IgD-negative memory B cell (primary cell): ENCODE measurements at regions not wholly inside any gene's neighbourhood (a gene's known extent, or its start where the extent isn't known, plus 50 kb on each side); places are given as distances from the start of the nearest gene placed in this dataset.
A peak's percentile ranks its signal among the peaks of the same experiment; 100 is the strongest.
"Not testable (repeated sequence)": the region's sequence is repeated elsewhere in the genome, so short reads cannot be mapped to it uniquely, and the experiment has no call there.

Experiments
- H3K27ac Mint-ChIP-seq, 3 donors: one replicate each; pipeline ENCODE4 v1.8.0; 2020 to 2022; ENCODE audit warnings: mild to moderate bottlenecking in 3 of 3, mixed read lengths in 3 of 3, moderate library complexity in 1 of 3
- H3K27me3 Mint-ChIP-seq: one replicate; pipeline ENCODE4 v1.8.0; 2021; ENCODE audit warnings: mixed read lengths
- H3K36me3 Mint-ChIP-seq: one replicate; pipeline ENCODE4 v1.8.0; 2020; ENCODE audit warnings: mild to moderate bottlenecking, mixed read lengths
- H3K4me1 Mint-ChIP-seq, 3 donors: one replicate each; pipeline ENCODE4 v1.8.0; 2020 to 2022; ENCODE audit warnings: mixed read lengths in 3 of 3, mild to moderate bottlenecking in 1 of 3
- H3K4me3 Mint-ChIP-seq, 4 donors: one replicate each; pipeline ENCODE4 v1.8.0; 2020 to 2022; ENCODE audit warnings: mild to moderate bottlenecking in 4 of 4, mixed read lengths in 4 of 4, moderate library complexity in 3 of 4
- H3K9me3 Mint-ChIP-seq, 3 donors: one replicate each; pipeline ENCODE4 v1.8.0; 2020 to 2021; ENCODE audit warnings: mixed read lengths in 3 of 3, mild to moderate bottlenecking in 1 of 3

DNA sequence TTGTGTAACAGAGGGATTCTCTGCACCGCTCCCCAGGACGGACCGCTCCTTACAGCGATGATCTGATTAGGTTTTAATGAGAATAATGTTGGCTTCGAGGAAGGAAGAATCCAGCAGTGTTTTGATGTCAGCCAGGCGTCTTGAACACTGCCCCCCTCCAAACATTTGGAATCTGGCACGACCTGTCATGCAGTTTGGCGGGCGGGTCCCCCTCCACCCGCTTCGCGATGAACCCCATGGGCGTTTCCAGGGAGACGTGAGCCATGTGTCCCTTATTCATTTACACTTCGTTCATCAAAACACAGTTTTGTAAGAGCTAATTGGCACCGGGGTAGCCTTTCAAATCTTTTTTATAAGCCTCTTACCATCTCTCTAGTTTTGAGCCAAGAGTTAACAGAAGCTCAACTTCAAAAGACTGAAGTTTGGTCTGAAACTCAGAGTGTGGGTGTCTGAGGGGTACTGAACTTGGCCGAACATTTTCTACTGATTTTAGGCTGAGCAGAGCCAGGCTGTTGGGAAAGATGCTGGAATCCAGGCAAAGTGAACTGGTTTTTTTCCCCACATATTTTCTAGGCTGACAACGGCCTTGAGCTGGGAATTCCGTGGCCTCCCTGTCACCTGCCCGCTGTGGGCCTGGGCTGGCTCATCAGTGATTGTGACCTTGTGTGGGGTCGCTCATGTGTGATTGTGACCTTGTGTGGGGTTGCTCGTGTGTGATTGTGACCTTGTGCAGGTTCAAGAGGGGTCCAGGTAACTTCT, 214.8 kb upstream of the ZNF469 start:
- H3K36me3 Mint-ChIP-seq, H3K4me1 Mint-ChIP-seq, H3K4me3 Mint-ChIP-seq, H3K27ac Mint-ChIP-seq, H3K27me3 Mint-ChIP-seq, H3K9me3 Mint-ChIP-seq: not testable (repeated sequence)

DNA sequence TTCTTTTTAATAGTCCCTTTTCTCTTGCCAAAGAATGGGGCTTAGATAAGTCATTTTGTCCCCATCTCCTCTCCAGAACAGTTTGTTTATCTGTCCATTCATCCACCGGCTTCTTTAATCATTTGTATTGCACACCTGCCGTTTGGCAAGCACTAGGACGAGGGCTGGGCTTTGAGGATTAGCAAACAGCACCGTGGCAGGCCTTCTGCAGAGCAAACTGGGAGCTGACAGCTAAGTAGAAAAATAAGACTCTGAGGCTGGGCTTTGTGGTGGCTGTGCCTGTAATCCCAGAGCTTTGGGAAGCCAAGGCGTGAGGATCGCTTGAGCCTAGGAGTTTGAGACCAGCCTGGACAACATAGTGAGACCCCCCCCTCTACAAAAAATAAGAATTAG, 214.2 kb upstream of the ZNF469 start:
- not testable (repeated sequence) for H3K27me3 Mint-ChIP-seq, H3K4me1 Mint-ChIP-seq, H3K9me3 Mint-ChIP-seq, H3K36me3 Mint-ChIP-seq, H3K4me3 Mint-ChIP-seq
- H3K27ac Mint-ChIP-seq = peak overlapping the region in 1 of 3 donors; percentile 27

- not testable (repeated sequence) for H3K9me3 Mint-ChIP-seq, H3K4me1 Mint-ChIP-seq, H3K27me3 Mint-ChIP-seq, H3K36me3 Mint-ChIP-seq, H3K4me3 Mint-ChIP-seq
- H3K27ac Mint-ChIP-seq = peak overlapping the region in 2 of 3 donors; percentile 16 to 27
Measured at GRCh38 chr16:88169136-88169830, 213.5 kb upstream of the ZNF469 start.

GRCh38 chr16:88169831-88170165, 213.0 kb upstream of the ZNF469 start:
- peak overlapping the region in 1 of 3 donors; percentile 69 for H3K27ac Mint-ChIP-seq
- not testable (repeated sequence) for H3K4me1 Mint-ChIP-seq, H3K4me3 Mint-ChIP-seq, H3K27me3 Mint-ChIP-seq, H3K9me3 Mint-ChIP-seq, H3K36me3 Mint-ChIP-seq

- H3K27ac Mint-ChIP-seq = peak overlapping the region in 2 of 3 donors; percentile 27 to 69
- no peaks in the 10 kb centered on the region for H3K36me3 Mint-ChIP-seq
- H3K9me3 Mint-ChIP-seq = peaks cover 2 to 7% (median 3%) of the 10 kb centered on the region in 3 donors
- peaks cover 9% of the 10 kb centered on the region for H3K27me3 Mint-ChIP-seq
- H3K4me1 Mint-ChIP-seq = peaks cover 0 to 9% (median 7%) of the 10 kb centered on the region in 3 donors
- peak overlapping the region in 3 of 4 donors; percentile 28 to 82 (median 44) for H3K4me3 Mint-ChIP-seq
Measured at GRCh38 chr16:88170528-88170991, 212.2 kb upstream of the ZNF469 start.

DNA sequence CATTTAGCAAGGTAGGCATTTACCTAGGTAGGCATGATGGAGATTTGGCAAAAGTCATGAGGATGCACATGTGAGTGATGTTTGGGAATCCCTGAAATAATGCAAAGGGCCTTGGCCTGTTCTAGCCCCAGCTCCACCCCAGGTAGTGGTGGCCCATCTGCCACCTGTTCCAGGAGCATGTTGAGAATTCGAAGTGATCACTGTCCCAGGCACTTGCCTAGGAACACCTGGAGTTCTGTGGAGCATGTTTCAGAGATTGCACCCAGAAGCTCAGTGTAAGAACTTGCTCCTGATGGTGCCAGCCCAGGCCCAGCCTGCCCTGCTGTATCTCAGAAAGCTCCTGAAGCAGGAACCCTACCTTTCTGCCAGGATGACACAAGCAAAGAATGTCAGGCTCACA, 211.6 kb upstream of the ZNF469 start:
- not testable (repeated sequence) for H3K27me3 Mint-ChIP-seq, H3K4me1 Mint-ChIP-seq, H3K4me3 Mint-ChIP-seq, H3K27ac Mint-ChIP-seq, H3K36me3 Mint-ChIP-seq, H3K9me3 Mint-ChIP-seq

DNA sequence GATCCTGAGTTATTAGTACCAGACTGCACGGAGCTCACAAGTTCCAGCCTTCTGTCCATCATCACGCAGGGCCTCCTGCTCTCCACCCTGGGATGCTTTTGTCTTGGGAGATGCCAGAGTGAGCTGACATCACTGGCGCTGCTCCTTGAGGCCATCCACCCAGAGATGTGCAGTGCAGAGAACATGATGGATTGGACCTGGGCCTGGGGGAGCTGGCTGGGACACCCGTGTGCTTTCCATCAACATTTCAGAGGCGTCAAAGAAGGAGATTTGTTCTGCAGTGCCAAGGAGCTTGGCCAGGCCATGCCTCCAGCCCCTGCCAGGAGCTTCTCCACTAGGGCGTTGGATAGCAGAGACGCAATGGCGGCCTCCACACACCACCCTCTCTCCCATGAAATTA, 206.6 kb upstream of the ZNF469 start:
- not testable (repeated sequence) for H3K27me3 Mint-ChIP-seq, H3K9me3 Mint-ChIP-seq, H3K4me1 Mint-ChIP-seq, H3K4me3 Mint-ChIP-seq, H3K27ac Mint-ChIP-seq, H3K36me3 Mint-ChIP-seq

- not testable (repeated sequence) for H3K27me3 Mint-ChIP-seq, H3K9me3 Mint-ChIP-seq, H3K27ac Mint-ChIP-seq, H3K36me3 Mint-ChIP-seq, H3K4me3 Mint-ChIP-seq, H3K4me1 Mint-ChIP-seq
Measured at GRCh38 chr16:88176591-88177180, 206.1 kb upstream of the ZNF469 start.

GRCh38 chr16:88178251-88178650, 204.5 kb upstream of the ZNF469 start:
- H3K4me1 Mint-ChIP-seq, H3K9me3 Mint-ChIP-seq, H3K4me3 Mint-ChIP-seq, H3K27me3 Mint-ChIP-seq, H3K36me3 Mint-ChIP-seq, H3K27ac Mint-ChIP-seq: not testable (repeated sequence)

DNA sequence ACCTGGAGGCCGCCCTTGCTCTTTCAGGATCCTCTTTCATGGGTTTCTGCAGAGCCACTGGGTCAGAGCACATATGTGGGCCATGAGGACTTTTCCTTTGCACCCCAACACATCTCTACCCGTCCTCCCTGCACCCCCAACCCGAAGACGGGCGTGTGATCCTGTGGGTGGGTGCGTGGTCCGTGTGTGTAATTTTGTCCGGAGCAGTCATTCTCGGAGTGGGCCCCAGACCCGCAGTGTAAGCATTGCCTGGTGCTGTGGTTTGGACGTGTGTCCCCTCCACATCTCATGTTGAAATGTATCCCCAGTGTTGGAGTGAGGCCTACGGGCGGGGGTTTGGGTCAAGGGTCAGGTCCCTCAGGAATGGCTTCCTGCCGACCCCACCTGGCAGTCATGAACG, 203.9 kb upstream of the ZNF469 start:
- not testable (repeated sequence) for H3K27ac Mint-ChIP-seq, H3K9me3 Mint-ChIP-seq, H3K36me3 Mint-ChIP-seq, H3K27me3 Mint-ChIP-seq, H3K4me3 Mint-ChIP-seq, H3K4me1 Mint-ChIP-seq

GRCh38 chr16:88182967-88183881, 199.5 kb upstream of the ZNF469 start:
- H3K27ac Mint-ChIP-seq, H3K36me3 Mint-ChIP-seq, H3K27me3 Mint-ChIP-seq, H3K4me3 Mint-ChIP-seq, H3K9me3 Mint-ChIP-seq, H3K4me1 Mint-ChIP-seq: not testable (repeated sequence)

DNA sequence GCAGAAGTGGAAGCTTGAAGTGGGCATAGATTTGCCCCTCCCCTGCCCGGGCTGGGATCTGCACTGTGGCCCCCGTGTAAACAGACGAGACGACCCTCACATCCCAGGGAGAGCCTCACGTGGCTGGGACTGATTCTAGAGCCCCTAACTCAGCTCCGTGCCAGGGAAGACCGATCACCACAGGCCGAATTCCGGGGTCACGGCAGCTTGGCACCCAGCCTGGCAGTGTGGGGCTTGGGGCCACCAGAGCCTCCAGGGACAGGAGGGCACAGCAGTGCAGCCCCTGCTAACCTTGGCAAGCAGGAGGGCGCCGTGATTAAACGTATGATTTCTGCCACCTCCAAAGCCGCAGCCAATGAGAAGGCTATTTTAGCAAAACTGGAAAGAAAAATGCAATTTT, 198.7 kb upstream of the ZNF469 start:
- H3K27me3 Mint-ChIP-seq, H3K27ac Mint-ChIP-seq, H3K4me1 Mint-ChIP-seq, H3K9me3 Mint-ChIP-seq, H3K4me3 Mint-ChIP-seq, H3K36me3 Mint-ChIP-seq: not testable (repeated sequence)

DNA sequence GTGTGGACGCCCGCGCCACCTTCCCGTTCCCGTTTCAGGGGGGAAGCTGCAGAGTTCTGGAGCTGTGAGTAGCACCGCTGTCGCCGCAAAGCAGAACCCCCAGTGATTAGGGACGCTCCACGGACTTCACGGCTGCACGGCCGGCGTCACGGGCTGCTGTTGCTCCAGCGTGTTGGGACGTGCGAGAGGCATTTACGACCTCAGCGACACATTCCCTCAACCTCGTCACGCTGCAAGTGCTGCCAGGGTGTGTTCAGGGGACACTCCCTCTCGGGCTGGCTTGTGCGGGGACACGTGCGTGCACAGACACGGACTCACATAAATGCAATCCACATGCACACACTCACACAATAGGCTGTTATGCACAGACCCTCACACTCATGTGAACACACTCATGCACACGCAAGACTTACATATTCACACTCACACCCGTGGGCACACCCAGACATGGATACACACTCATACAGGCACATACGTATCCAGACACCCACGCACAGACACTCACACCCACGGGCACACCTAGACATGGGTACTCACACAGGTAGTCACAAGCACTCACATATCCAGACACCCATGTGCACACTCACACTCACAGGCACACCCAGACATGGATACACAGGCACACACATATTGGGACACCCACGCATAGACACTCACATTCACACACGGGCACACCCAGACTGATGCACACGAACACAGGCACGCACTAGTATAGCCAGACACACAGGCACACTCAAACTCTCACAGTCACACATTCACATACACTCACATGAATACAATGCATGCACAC, 198.0 kb upstream of the ZNF469 start:
- not testable (repeated sequence) for H3K36me3 Mint-ChIP-seq, H3K4me1 Mint-ChIP-seq, H3K27me3 Mint-ChIP-seq, H3K4me3 Mint-ChIP-seq, H3K9me3 Mint-ChIP-seq
- H3K27ac Mint-ChIP-seq = peak overlapping the region in 2 of 3 donors; percentile 21 to 71

DNA sequence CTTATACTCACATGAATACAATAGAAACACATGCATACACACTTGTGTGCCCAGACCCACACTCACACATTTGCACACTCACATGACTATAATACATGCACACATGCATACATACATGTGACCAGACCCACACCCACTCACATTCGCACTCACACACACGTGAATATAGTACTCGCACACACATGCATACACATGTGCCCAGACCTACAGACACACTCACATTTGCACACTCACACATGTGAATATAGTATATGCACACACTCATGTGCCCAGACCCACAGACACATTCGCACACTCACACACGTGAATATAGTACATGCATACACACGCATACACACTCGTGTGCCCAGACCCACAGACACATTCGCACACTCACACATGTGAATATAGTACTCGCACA, 197.4 kb upstream of the ZNF469 start:
- not testable (repeated sequence) for H3K27ac Mint-ChIP-seq, H3K27me3 Mint-ChIP-seq, H3K9me3 Mint-ChIP-seq, H3K36me3 Mint-ChIP-seq, H3K4me3 Mint-ChIP-seq, H3K4me1 Mint-ChIP-seq
